ENCODE measurements at regions not wholly inside any gene's neighbourhood (a gene's known extent, or its start where the extent isn't known, plus 50 kb on each side); places are given as distances from the start of the nearest gene placed in this dataset.

- TF ChIP-seq POLR2A (IDR thresholded peaks at IDR 0.05) (no peak), CTCF (IDR thresholded peaks at IDR 0.05) (no peak)
Measured at GRCh38 chr9:11206925-11207324, 594.1 kb upstream of the PTPRD start.

Data from heart left ventricle (tissue), 13 donors.